ENCODE measurements at regions not wholly inside any gene's neighbourhood (a gene's known extent, or its start where the extent isn't known, plus 50 kb on each side); places are given as distances from the start of the nearest gene placed in this dataset.

DNA sequence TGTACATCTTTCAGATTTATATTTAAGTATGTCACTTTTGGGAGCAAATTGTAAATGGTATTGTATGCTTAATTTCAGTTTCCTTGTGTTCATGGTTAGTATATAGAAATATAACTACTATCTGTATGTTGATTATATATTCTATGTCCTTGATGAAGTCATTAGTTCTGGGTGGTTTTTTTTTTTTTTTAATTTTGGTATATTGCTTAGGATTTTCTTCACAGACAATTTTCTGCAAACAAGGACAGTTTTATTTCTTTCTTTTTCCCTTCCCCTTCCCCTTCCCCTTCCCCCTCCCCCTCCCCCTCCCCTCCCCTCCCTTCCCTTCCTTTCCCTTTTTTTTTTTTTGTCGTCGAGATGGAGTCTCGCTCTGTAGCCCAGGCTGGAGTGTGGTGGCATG lies 430.0 kb downstream of the TYW1 start:
- TF ChIP-seq CTCF (IDR thresholded peaks at IDR 0.05), result no peak

DNA sequence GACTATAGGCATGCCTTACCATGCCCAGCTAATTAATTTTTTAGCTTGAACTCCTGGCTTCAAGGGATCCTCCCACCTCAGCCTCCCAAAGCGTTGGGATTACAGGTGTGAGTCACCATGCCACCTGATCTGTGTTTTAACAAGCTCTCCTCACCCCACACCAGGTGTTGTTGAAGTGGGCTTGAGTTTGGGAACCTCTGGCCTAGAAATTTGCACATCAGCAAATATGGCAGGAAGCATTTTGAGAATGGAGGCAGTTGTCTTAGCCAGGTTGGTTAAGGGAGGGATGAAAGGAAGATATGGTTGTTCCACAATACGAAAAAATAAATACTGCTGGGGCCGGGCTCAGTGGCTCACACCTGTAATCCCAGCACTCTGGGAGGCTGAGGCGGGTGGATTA lies 433.1 kb downstream of the TYW1 start:
- no peak overlapping the region for H3K4me3 ChIP-seq
- no peak for TF ChIP-seq CTCF (IDR thresholded peaks at IDR 0.05)

More for the DNA sequence above, 430.0 kb downstream of the TYW1 start:
- DNase-seq (ENCODE audit: low spot score), result no peak
- no peak overlapping the region for H3K27ac ChIP-seq
- no peaks in the 10 kb centered on the region for H3K9me3 ChIP-seq
- no peaks in the 10 kb centered on the region for H3K36me3 ChIP-seq
- H3K4me1 ChIP-seq (ENCODE audit: control insufficient read depth in 1 of 2, low read depth in 2 of 2), result no peaks in the 10 kb centered on the region
- no peaks in the 10 kb centered on the region for H3K27me3 ChIP-seq (replicated peaks; ENCODE audit: insufficient read depth)
- no peak overlapping the region for H3K4me3 ChIP-seq
- no peak for ATAC-seq (ENCODE audit: insufficient number of reproducible peaks, low FRiP score, low read depth)

DNA sequence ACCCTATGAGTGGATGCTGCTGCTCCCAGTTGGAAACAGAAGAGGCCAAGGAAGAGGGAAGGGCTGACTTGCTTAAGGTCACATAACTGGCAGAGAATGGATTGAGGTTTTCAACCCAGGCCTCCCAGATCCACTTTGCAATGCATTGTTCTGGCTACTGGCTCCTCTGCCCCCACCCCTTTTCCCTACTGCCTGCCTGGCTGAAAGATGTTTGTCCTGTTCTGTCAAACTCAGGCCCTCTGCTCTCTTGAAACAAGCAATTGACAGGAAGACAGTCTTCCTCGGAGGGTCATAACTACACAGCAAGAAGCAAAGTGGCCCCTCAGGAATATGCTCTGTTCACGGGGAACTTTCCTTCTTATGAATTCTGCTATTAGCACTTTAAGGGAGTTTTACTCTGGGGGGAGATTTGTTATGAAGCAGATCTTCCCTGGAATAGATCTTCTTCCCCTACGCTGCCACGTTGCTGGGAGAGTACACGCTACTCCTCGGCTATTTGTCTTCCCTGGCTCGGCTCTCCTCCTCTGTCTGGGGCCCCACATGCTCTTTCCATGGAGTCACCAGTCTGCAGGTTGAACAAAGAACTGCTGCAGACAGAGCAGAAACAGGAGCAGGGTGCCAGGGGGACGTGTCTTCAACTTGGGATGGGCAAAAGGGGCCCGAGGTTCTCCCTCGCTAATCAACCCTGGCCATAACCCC lies 436.1 kb downstream of the TYW1 start:
- H3K4me1 ChIP-seq (ENCODE audit: control insufficient read depth in 1 of 2, low read depth in 2 of 2), result no peaks in the 10 kb centered on the region
- DNase-seq (ENCODE audit: low spot score) (no peak), ATAC-seq (ENCODE audit: insufficient number of reproducible peaks, low FRiP score, low read depth) (no peak)
- no peak overlapping the region for H3K4me3 ChIP-seq
- H3K27me3 ChIP-seq (replicated peaks; ENCODE audit: insufficient read depth), result no peaks in the 10 kb centered on the region
- no peaks in the 10 kb centered on the region for H3K9me3 ChIP-seq
- H3K27ac ChIP-seq, result no peak overlapping the region
- H3K36me3 ChIP-seq, result no peaks in the 10 kb centered on the region
- no peak for TF ChIP-seq CTCF (IDR thresholded peaks at IDR 0.05)

More for the DNA sequence above, 433.1 kb downstream of the TYW1 start:
- Histone ChIP-seq H3K9me3 (no peaks in the 10 kb centered on the region), H3K36me3 (no peaks in the 10 kb centered on the region), H3K27me3 (replicated peaks; ENCODE audit: insufficient read depth) (no peaks in the 10 kb centered on the region), H3K4me1 (ENCODE audit: control insufficient read depth in 1 of 2, low read depth in 2 of 2) (no peaks in the 10 kb centered on the region), H3K27ac (no peak overlapping the region)
- no peak for DNase-seq (ENCODE audit: low spot score)
- no peak for ATAC-seq (ENCODE audit: insufficient number of reproducible peaks, low FRiP score, low read depth)

GRCh38 chr7:67435894-67436535 lies 439.4 kb downstream of the TYW1 start:
- no peak for TF ChIP-seq CTCF (IDR thresholded peaks at IDR 0.05)
- no peaks in the 10 kb centered on the region for H3K27me3 ChIP-seq (replicated peaks; ENCODE audit: insufficient read depth)

GRCh38 chr7:67438198-67438882 lies 441.7 kb downstream of the TYW1 start:
- Histone ChIP-seq H3K9me3 (no peaks in the 10 kb centered on the region), H3K27me3 (replicated peaks; ENCODE audit: insufficient read depth) (no peaks in the 10 kb centered on the region), H3K27ac (no peak overlapping the region), H3K4me3 (no peak overlapping the region), H3K36me3 (no peaks in the 10 kb centered on the region), H3K4me1 (ENCODE audit: control insufficient read depth in 1 of 2, low read depth in 2 of 2) (no peaks in the 10 kb centered on the region)
- ATAC-seq (ENCODE audit: insufficient number of reproducible peaks, low FRiP score, low read depth), result no peak
- no peak for DNase-seq (ENCODE audit: low spot score)
- no peak for TF ChIP-seq CTCF (IDR thresholded peaks at IDR 0.05)

More at GRCh38 chr7:67435894-67436535, 439.4 kb downstream of the TYW1 start:
- DNase-seq (ENCODE audit: low spot score), result no peak
- H3K27ac ChIP-seq, result no peak overlapping the region
- H3K4me1 ChIP-seq (ENCODE audit: control insufficient read depth in 1 of 2, low read depth in 2 of 2), result no peaks in the 10 kb centered on the region
- H3K9me3 ChIP-seq, result no peaks in the 10 kb centered on the region
- no peaks in the 10 kb centered on the region for H3K36me3 ChIP-seq
- H3K4me3 ChIP-seq, result no peak overlapping the region
- ATAC-seq (ENCODE audit: insufficient number of reproducible peaks, low FRiP score, low read depth), result no peak
